Gastrocnemius medialis (tissue), 4 donors: ENCODE measurements at regions not wholly inside any gene's neighbourhood (a gene's known extent, or its start where the extent isn't known, plus 50 kb on each side); places are given as distances from the start of the nearest gene placed in this dataset.

Experiments used
- ATAC-seq, 2 donors: fragments of 150-250 bp; one replicate each; pipeline ENCODE4 v1.9.1; 2016
- DNase-seq, 2 donors: peaks; one replicate each; pipeline ENCODE4 v3.0.0-alpha.2; 2019
- H3K27ac ChIP-seq, 4 donors: fragments of 200-600 bp; sonication (generic); 1 replicate in 1 of 4; 2 replicates in 3 of 4; pipeline ENCODE4 v1.5.1; 2016 to 2018; ENCODE audit warnings: mild to moderate bottlenecking in 2 of 4, moderate library complexity in 1 of 4
- H3K27me3 ChIP-seq, 3 donors: fragments of 200-600 bp; sonication (generic) in 2 of 3; 1 replicate in 1 of 3; 2 replicates in 2 of 3; pipeline versions ENCODE4 v1.5.1 to v1.6.0; 2016 to 2019; ENCODE audit warnings: mild to moderate bottlenecking in 1 of 3, moderate library complexity in 1 of 3
- H3K36me3 ChIP-seq, 2 donors: fragments of 200-600 bp; sonication (generic) in 1 of 2; one replicate each; pipeline ENCODE4 v1.5.1; 2017 to 2018
- H3K4me1 ChIP-seq, 2 donors: fragments of 200-600 bp; sonication (generic) in 1 of 2; one replicate each; pipeline ENCODE4 v1.5.1; 2016 to 2017; ENCODE audit warnings: mild to moderate bottlenecking in 2 of 2
- H3K4me3 ChIP-seq, 4 donors: fragments of 200-600 bp; sonication (generic) in 3 of 4; 1 replicate in 1 of 4; 2 replicates in 3 of 4; pipeline ENCODE4 v1.5.1; 2016 to 2019; ENCODE audit warnings: mild to moderate bottlenecking in 2 of 4
- H3K9me3 ChIP-seq, 3 donors: fragments of 200-600 bp; sonication (generic) in 2 of 3; 1 replicate in 1 of 3; 2 replicates in 2 of 3; pipeline ENCODE4 v1.5.1; 2016 to 2019
- CTCF ChIP-seq, 5 experiments: fragments of 450-650 bp in 3 of 5; fragments of 200-600 bp in 2 of 5; sonication (generic) in 2 of 5; IDR thresholded peaks in 4 of 5; conservative IDR thresholded peaks in 1 of 5; 1 replicate in 4 of 5; 2 replicates in 1 of 5; pipeline ENCODE4 v1.5.1; 2016 to 2019; ENCODE audit warnings: antibody characterized with exemption in 5 of 5, mild to moderate bottlenecking in 3 of 5, moderate library complexity in 3 of 5
- POLR2A ChIP-seq, 2 donors: fragments of 450-650 bp; IDR thresholded peaks; one replicate each; pipeline ENCODE4 v1.6.1; 2017; ENCODE audit warnings: antibody characterized with exemption in 2 of 2, mild to moderate bottlenecking in 2 of 2, moderate library complexity in 2 of 2
- in situ Hi-C, 4 donors: fragments of 200-750 bp; cut with MboI; loops; one replicate each; pipeline versions ENCODE4 v1.15.0 to v1.8.0; 2017; ENCODE audit warnings: low sequenced_read_pairs in 4 of 4
- intact Hi-C: fragments of 100-400 bp; cut with DNase I; formaldehyde crosslinking; loops from one replicate; pipeline ENCODE4 v1.15.1; 2023; ENCODE audit warnings: low total_unique reads

- no peak overlapping the region for H3K27ac ChIP-seq
- no peak for TF ChIP-seq CTCF (IDR thresholded peaks at IDR 0.05 in 4 of 5, conservative IDR thresholded peaks at IDR 0.05 in 1 of 5)
- no peak for TF ChIP-seq POLR2A (IDR thresholded peaks at IDR 0.05)
- no peak overlapping the region for H3K4me3 ChIP-seq
- intact Hi-C loops (no loop called here), in situ Hi-C loops (no loop called here)
- DNase-seq (no peak), ATAC-seq (no peak)
- H3K36me3 ChIP-seq: no peaks in the 10 kb centered on the region
- no peaks in the 10 kb centered on the region for H3K27me3 ChIP-seq
- no peaks in the 10 kb centered on the region for H3K9me3 ChIP-seq
- no peaks in the 10 kb centered on the region for H3K4me1 ChIP-seq
Measured at GRCh38 chr13:59330764-59331163, 833.0 kb downstream of the DIAPH3 start.

- Histone ChIP-seq H3K27ac (no peak overlapping the region), H3K27me3 (no peaks in the 10 kb centered on the region), H3K4me1 (peaks cover 11 to 18% of the 10 kb centered on the region in 2 donors), H3K36me3 (no peaks in the 10 kb centered on the region), H3K9me3 (no peaks in the 10 kb centered on the region), H3K4me3 (no peak overlapping the region)
- TF ChIP-seq POLR2A (IDR thresholded peaks at IDR 0.05): no peak
- no peak for TF ChIP-seq CTCF (IDR thresholded peaks at IDR 0.05 in 4 of 5, conservative IDR thresholded peaks at IDR 0.05 in 1 of 5)
- intact Hi-C loops: no loop called here
- no peak for ATAC-seq
- no peak for DNase-seq
- in situ Hi-C loops: no loop called here
Measured at GRCh38 chr13:59332966-59333365, 830.8 kb downstream of the DIAPH3 start.

- TF ChIP-seq POLR2A (IDR thresholded peaks at IDR 0.05) (no peak), CTCF (IDR thresholded peaks at IDR 0.05 in 4 of 5, conservative IDR thresholded peaks at IDR 0.05 in 1 of 5) (no peak)
- Histone ChIP-seq H3K4me1 (peaks cover 11 to 18% of the 10 kb centered on the region in 2 donors), H3K9me3 (no peaks in the 10 kb centered on the region), H3K36me3 (no peaks in the 10 kb centered on the region), H3K27ac (peak overlapping the region in 2 of 4 donors; percentile 16 to 36), H3K27me3 (no peaks in the 10 kb centered on the region), H3K4me3 (no peak overlapping the region)
- in situ Hi-C loops: no loop called here
- intact Hi-C loops: no loop called here
- ATAC-seq (peak; percentile 92 to 94), DNase-seq (no peak)
Measured at GRCh38 chr13:59337070-59337469, 826.7 kb downstream of the DIAPH3 start.

- Histone ChIP-seq H3K4me1 (peaks cover 11 to 18% of the 10 kb centered on the region in 2 donors), H3K4me3 (no peak overlapping the region), H3K36me3 (no peaks in the 10 kb centered on the region), H3K27me3 (no peaks in the 10 kb centered on the region), H3K9me3 (no peaks in the 10 kb centered on the region), H3K27ac (no peak overlapping the region)
- DNase-seq: no peak
- no peak for TF ChIP-seq POLR2A (IDR thresholded peaks at IDR 0.05)
- intact Hi-C loops: no loop called here
- ATAC-seq: no peak
- in situ Hi-C loops: no loop called here
Measured at GRCh38 chr13:59340151-59340550, 823.6 kb downstream of the DIAPH3 start.

GRCh38 chr13:59340581-59340980 is 823.1 kb downstream of the DIAPH3 start:
- Histone ChIP-seq H3K27me3 (no peaks in the 10 kb centered on the region), H3K4me1 (peaks cover 11 to 18% of the 10 kb centered on the region in 2 donors), H3K27ac (no peak overlapping the region), H3K9me3 (no peaks in the 10 kb centered on the region), H3K4me3 (no peak overlapping the region), H3K36me3 (no peaks in the 10 kb centered on the region)
- DNase-seq (no peak), ATAC-seq (no peak)
- intact Hi-C loops (no loop called here), in situ Hi-C loops (no loop called here)
- TF ChIP-seq CTCF (IDR thresholded peaks at IDR 0.05 in 4 of 5, conservative IDR thresholded peaks at IDR 0.05 in 1 of 5) (no peak), POLR2A (IDR thresholded peaks at IDR 0.05) (no peak)
